HL-60 (cell line): ENCODE measurements at regions not wholly inside any gene's neighbourhood (a gene's known extent, or its start where the extent isn't known, plus 50 kb on each side); places are given as distances from the start of the nearest gene placed in this dataset.

Source experiments
- GABPA ChIP-seq: IDR thresholded peaks from 2 replicates; pipeline ENCODE4 v1.6.1; 2012; ENCODE audit warnings: low read depth
- POLR2AphosphoS5 ChIP-seq: IDR thresholded peaks from 2 replicates; pipeline ENCODE4 v1.6.1; 2012; ENCODE audit warnings: low read depth
- REST ChIP-seq: IDR thresholded peaks from 2 replicates; pipeline ENCODE4 v1.6.1; 2012; ENCODE audit warnings: low read depth; ENCODE audit not compliant: insufficient replicate concordance

- TF ChIP-seq GABPA (no peak), POLR2AphosphoS5 (no peak), REST (no peak)
Measured at GRCh38 chr2:81283081-81283480, 978.5 kb upstream of the LRRTM1 start.
